Stimulated activated naive CD4-positive, alpha-beta T cell (primary cell): ENCODE measurements at regions not wholly inside any gene's neighbourhood (a gene's known extent, or its start where the extent isn't known, plus 50 kb on each side); places are given as distances from the start of the nearest gene placed in this dataset.
"Not testable (repeated sequence)": the region's sequence is repeated elsewhere in the genome, so short reads cannot be mapped to it uniquely, and the experiment has no call there.

Experiments used
- DNase-seq, 6 experiments: peaks; one replicate each; lab custom pipeline; 2025; lab: John Stamatoyannopoulos, UW

DNA sequence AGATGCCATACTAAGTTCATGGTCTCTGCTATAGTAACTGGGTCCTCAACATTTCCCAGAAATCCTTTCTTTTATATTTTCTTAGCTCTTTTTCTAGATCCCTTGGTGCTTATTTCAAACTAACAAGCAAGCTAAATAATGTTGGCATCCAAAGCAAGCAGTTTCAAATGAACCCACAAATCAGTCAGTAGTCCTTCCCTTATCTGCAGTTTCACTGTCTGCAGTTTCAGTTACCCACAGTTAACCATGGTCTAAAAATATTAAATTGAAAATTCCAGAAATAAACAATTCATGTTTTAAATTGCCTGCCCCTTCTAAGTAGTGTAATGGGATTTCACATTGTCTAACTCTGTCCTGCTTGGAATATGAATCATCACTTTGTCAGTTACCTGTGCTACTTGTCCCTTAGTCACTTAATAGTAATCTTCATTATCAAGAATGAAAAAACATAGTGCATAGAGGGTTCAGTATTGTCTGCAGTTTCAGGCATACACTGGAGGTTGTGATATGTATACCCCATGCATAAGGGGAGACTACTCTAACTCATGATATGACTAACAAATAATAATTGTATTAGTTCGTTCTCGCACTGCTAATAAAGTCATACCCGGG lies 633.7 kb downstream of the MECOM start:
- no peak for DNase-seq

- no peak for DNase-seq
Measured at GRCh38 chr3:169028716-169029115, 634.8 kb downstream of the MECOM start.

GRCh38 chr3:169026543-169027182 lies 636.8 kb downstream of the MECOM start:
- DNase-seq, result no peak

DNA sequence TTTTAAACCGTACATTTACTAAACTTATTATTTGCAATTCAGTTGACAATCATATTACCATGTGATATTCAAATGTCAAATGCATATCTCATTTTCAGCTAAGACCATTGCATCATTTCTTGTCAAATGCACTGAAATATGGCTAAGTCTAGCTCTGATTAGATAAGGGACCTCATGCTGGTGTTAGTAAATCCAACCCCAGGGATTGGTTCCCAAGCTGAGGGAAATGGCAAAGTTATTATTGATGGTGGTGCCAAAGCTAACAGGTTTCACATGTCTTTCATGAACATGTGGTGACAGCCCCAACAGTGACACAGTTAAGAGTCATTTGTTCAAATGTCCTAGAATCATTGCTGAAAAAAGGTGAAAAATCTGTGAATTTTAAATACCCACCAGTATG lies 641.1 kb downstream of the MECOM start:
- DNase-seq, result no peak

DNA sequence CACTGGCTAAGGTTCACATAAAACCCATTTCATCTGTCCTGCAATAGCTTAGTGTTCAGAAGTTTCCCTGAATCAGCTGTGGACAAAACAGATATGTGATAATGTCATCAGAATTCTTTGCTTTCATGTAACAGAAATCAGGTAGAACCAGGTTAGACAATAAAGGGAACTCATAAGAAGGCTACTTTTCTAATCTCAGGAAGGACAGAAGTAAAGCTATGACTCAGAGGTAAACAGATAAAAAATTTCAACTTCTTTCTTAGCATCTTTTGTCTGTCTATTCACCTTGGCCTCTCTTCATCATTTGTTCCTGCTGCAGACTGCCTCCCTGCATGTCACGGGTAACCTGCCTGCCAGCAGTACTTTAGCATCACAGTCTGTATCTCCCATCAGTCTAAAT lies 643.1 kb downstream of the MECOM start:
- DNase-seq, result no peak

DNA sequence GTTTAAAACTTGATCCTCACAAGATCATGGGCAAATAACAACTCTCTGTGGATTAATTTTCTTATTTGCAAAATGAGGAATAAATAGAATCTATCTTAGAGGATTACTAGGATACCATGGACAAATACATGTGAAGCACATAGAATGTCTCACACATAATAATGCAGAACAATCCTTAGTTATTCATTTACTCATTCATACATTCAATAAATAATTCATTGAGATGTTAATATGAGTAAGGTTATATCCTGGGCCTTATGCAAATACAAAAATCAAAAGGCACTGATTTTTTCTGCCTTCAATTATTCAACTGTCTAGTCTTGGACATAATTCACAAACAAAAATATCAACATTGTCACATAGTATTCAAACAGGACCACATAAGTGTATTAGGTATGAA lies 654.1 kb downstream of the MECOM start:
- no peak for DNase-seq

DNA sequence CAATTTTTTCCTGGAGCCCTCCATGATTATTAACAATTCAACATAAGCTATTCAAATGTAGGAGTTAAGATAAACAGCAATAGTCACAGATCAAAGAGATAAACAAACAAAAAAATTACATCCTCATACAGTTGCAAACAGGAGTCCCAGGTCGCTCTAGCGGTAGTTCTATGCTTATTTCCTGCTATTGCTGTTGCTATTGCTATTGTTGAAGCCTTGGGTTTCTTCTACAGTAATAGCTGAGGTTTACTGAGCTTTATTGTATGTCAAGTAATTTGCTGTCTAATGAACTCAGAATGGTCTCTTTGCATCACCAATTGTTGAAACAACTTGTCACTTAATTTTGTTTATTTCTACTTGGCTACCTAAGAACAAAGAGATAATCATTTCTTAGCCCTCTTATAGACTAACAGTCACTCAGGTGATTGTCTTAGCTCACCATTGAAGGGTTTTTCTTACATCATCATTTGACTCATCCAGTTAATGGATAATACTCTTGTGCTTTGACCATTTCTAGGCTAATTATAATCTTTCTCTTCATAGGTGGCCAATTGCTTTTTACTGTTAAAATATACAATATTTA lies 654.6 kb downstream of the MECOM start:
- DNase-seq, result no peak

DNA sequence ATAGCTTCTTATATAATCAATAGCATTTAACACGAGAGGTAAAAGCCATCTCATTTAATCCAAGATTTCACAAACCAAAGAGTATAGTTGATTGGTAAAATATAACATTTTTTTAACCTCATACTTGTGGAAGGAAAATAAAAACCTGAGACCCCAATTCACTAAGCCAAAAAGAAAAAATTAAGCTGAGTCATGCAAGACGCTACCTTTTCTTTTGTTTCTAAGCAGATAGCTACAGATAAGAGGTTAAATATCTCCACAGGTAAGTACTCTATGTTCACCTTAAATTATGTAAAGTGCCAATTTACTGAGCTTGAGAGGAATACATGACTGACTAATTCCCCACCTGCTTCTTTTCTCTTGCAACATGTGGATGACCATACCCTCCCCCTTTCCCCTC lies 656.4 kb downstream of the MECOM start:
- DNase-seq, result no peak

DNA sequence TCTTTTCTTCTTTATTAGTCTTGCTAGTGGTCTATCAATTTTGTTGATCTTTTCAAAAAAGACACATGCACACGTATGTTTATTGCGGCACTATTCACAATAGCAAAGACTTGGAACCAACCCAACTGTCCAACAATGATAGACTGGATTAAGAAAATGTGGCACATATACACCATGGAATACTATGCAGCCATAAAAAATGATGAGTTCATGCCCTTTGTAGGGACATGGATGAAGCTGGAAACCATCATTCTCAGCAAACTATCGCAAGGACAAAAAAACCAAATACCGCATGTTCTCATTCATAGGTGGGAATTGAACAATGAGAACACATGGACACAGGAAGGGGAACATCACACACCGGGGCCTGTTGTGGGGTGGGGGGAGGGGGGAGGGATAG lies 657.1 kb downstream of the MECOM start:
- DNase-seq, result not testable (repeated sequence)

GRCh38 chr3:169002689-169003088 lies 660.8 kb downstream of the MECOM start:
- no peak for DNase-seq

DNA sequence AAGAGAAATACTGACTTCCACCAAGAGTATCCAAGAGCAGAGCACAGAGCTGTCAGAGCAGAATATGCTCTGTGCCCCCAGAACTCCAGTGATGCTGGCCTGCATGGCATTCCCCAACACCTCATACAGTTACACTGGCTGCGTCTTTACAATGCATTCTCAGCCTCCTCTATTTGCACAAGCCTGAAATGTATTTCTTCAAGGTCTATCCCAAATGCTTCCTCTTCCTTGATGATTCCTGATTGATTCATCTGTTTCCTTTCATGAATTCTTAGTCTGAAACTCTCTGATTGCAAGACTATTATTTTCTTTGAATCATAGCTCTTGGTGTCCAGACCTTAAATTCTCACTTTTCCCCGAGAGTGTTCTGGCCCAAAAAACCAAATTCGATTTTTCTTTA lies 664.7 kb downstream of the MECOM start:
- no peak for DNase-seq

DNA sequence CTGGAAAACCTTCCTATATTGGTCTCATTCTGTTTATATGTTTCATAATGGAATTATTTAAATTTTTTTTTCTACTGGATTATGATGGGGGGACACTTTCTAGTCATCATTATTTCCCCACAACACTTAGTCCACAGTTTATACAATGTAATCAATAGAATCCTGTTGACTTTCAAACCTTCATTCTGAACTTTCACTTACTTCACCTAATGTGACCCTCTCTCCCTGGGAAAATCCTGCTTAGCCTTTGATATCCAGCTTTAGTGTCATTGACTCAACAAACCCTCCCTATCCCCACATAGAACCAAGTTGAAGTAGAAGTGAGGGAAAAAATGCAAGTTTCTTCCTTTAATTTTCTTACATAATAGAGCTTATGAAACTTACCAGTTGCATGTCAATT lies 666.0 kb downstream of the MECOM start:
- no peak for DNase-seq

- no peak for DNase-seq
Measured at GRCh38 chr3:168996622-168997021, 666.9 kb downstream of the MECOM start.

GRCh38 chr3:168995129-168995528 lies 668.4 kb downstream of the MECOM start:
- no peak for DNase-seq

GRCh38 chr3:168991803-168992202 lies 671.7 kb downstream of the MECOM start:
- DNase-seq, result no peak

GRCh38 chr3:168990621-168991020 lies 672.9 kb downstream of the MECOM start:
- DNase-seq, result no peak

DNA sequence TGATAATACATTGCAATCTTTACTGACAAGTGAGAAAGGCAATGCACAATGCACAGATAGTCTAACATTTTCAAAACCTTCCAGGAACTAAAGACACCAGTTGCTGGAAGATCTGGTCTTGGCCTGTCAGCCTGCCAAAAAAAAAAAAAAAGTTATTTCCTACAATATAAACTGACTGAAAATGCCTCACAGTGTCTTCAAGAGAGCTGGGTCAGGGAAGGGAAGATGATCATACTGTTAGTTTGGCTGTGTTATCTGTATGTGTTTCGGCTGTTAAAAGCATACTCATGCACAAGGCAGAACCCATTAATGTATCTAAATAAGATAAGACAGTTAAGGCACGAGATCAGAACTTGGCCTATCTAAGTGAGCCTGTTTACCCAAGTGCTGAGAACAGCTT lies 673.4 kb downstream of the MECOM start:
- DNase-seq, result no peak

GRCh38 chr3:168989396-168989795 lies 674.1 kb downstream of the MECOM start:
- DNase-seq, result no peak

GRCh38 chr3:168988853-168989252 lies 674.7 kb downstream of the MECOM start:
- no peak for DNase-seq

DNA sequence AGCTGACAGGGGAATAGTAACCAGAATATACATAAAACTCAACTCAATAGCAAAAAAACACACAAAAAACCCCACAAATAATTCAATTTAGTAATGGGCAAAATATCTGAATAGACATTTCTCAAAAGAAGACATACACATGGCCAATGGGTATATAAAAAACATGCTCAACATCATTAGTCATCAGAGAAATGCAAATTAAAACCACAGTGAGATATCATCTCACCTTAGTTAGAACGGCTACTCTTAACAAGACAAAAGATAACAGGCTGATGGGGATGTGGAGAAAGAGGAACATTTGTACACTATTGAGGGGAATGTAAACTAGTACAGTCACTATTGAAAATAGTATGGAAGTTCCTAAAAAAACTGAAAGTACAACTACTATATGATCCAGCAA lies 678.6 kb downstream of the MECOM start:
- DNase-seq, result no peak

DNA sequence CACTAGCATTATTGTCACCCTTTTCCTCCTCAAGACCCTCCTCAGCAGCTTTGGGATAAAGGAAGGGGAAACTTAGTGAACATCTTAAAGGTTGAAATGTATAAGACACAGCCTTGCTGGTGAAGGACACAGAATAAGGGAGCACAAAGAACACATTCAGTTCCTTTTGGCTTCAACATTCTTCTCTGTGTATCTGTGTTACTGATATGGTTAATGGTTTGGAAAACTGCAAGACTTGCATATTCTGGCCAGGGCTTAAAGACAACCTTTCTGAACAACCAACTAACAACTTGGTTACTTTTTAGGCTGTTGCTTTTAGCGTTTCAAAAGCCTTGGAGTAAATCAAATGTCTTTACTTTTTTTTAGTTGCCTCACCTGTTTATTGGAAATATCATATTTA lies 680.5 kb downstream of the MECOM start:
- no peak for DNase-seq

- no peak for DNase-seq
Measured at GRCh38 chr3:168981396-168981795, 682.1 kb downstream of the MECOM start.

- no peak for DNase-seq
Measured at GRCh38 chr3:168977716-168978374, 685.7 kb downstream of the MECOM start.
